GM23248 (cell line): ENCODE measurements at regions not wholly inside any gene's neighbourhood (a gene's known extent, or its start where the extent isn't known, plus 50 kb on each side); places are given as distances from the start of the nearest gene placed in this dataset.

ENCODE experiments used
- EZH2 ChIP-seq: fragments of 200-600 bp; sonication (generic); IDR thresholded peaks from 2 replicates; pipeline ENCODE4 v1.6.1; 2018; ENCODE audit warnings: antibody characterized with exemption, mild to moderate bottlenecking; ENCODE audit not compliant: insufficient read depth, poor library complexity, severe bottlenecking
- EZH2phosphoT487 ChIP-seq: fragments of 200-600 bp; sonication (generic); IDR thresholded peaks from 2 replicates; pipeline ENCODE4 v1.6.1; 2018; ENCODE audit warnings: antibody characterized with exemption, moderate library complexity, mild to moderate bottlenecking, low read depth; ENCODE audit not compliant: insufficient read depth

DNA sequence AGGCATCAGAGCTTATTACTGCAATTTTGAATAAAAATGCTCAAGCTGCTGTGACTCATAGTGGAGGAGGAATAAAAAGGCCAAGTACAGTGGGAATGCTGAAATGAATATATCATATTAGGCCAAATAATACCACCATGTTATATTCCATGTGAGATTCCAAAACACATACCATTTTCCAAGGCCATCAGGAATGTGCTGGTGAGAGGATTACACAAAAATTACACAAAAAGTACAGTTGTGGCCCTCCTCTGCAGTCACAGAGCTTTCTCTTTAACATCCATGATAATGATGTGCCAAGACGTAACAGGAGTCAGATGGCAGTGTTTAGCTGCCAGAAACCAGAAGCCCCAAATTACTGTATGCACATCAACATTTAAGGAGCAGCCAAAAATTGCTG is 153.5 kb downstream of the PCDH18 start:
- TF ChIP-seq EZH2phosphoT487, result no peak
- TF ChIP-seq EZH2, result no peak
